ENCODE measurements at regions not wholly inside any gene's neighbourhood (a gene's known extent, or its start where the extent isn't known, plus 50 kb on each side); places are given as distances from the start of the nearest gene placed in this dataset.

- intact Hi-C loops (cut with DNase I): no loop called here
- H3K36me3 ChIP-seq: no peaks in the 10 kb centered on the region
- H3K4me1 ChIP-seq: no peaks in the 10 kb centered on the region
- H3K4me3 ChIP-seq: no peak overlapping the region
- no peaks in the 10 kb centered on the region for H3K27me3 ChIP-seq
- WGBS, 2 donors: 42 to 77% methylated on average over 5 of the region's 5 CpGs
- H3K27ac ChIP-seq: no peak overlapping the region
- TF ChIP-seq CTCF (IDR thresholded peaks at IDR 0.05) (no peak), EP300 (IDR thresholded peaks at IDR 0.05) (no peak), POLR2AphosphoS5 (IDR thresholded peaks at IDR 0.05) (no peak), POLR2A (IDR thresholded peaks at IDR 0.05) (no peak)
- H3K9me3 ChIP-seq: no peaks in the 10 kb centered on the region
- DNase-seq: no peak
Measured at GRCh38 chr12:87704374-87704773, 324.8 kb downstream of the C12orf50 start.

GRCh38 chr12:87690236-87690810 lies 338.9 kb downstream of the C12orf50 start:
- no peak for DNase-seq
- H3K27ac ChIP-seq: no peak overlapping the region
- WGBS, 2 donors: 84 to 89% methylated on average over 7 of the region's 7 CpGs
- no peaks in the 10 kb centered on the region for H3K27me3 ChIP-seq
- H3K4me3 ChIP-seq: no peak overlapping the region
- H3K9me3 ChIP-seq: no peaks in the 10 kb centered on the region
- TF ChIP-seq EP300 (IDR thresholded peaks at IDR 0.05): no peak
- no peak for TF ChIP-seq POLR2AphosphoS5 (IDR thresholded peaks at IDR 0.05)
- H3K36me3 ChIP-seq: no peaks in the 10 kb centered on the region
- H3K4me1 ChIP-seq: peaks cover 0 to 8% (median 0%) of the 10 kb centered on the region in 4 donors
- intact Hi-C loops (cut with DNase I): no loop called here

- Histone ChIP-seq H3K36me3 (no peaks in the 10 kb centered on the region), H3K27me3 (no peaks in the 10 kb centered on the region), H3K9me3 (no peaks in the 10 kb centered on the region), H3K27ac (no peak overlapping the region), H3K4me3 (no peak overlapping the region), H3K4me1 (peaks cover 0 to 8% (median 0%) of the 10 kb centered on the region in 4 donors)
- 71 to 72% methylated on average over 2 of the region's 2 CpGs for WGBS, 2 donors
- intact Hi-C loops (cut with DNase I): no loop called here
- DNase-seq: no peak
- TF ChIP-seq POLR2AphosphoS5 (IDR thresholded peaks at IDR 0.05) (no peak), EP300 (IDR thresholded peaks at IDR 0.05) (no peak), CTCF (IDR thresholded peaks at IDR 0.05) (no peak)
Measured at GRCh38 chr12:87689196-87689595, 340.0 kb downstream of the C12orf50 start.

GRCh38 chr12:87687362-87687761 lies 341.8 kb downstream of the C12orf50 start:
- Histone ChIP-seq H3K36me3 (no peaks in the 10 kb centered on the region), H3K27me3 (no peaks in the 10 kb centered on the region), H3K27ac (no peak overlapping the region), H3K4me1 (peaks cover 0 to 8% (median 0%) of the 10 kb centered on the region in 4 donors), H3K9me3 (no peaks in the 10 kb centered on the region), H3K4me3 (no peak overlapping the region)
- no peak for DNase-seq
- 50 to 57% methylated on average over 6 of the region's 6 CpGs for WGBS, 2 donors
- no peak for TF ChIP-seq CTCF (IDR thresholded peaks at IDR 0.05)
- TF ChIP-seq POLR2A (IDR thresholded peaks at IDR 0.05): no peak
- intact Hi-C loops (cut with DNase I): no loop called here

- Histone ChIP-seq H3K27me3 (no peaks in the 10 kb centered on the region), H3K36me3 (no peaks in the 10 kb centered on the region), H3K27ac (no peak overlapping the region), H3K9me3 (no peaks in the 10 kb centered on the region), H3K4me3 (no peak overlapping the region), H3K4me1 (peaks cover 0 to 8% (median 0%) of the 10 kb centered on the region in 4 donors)
- intact Hi-C loops (cut with DNase I): no loop called here
- DNase-seq: no peak
- TF ChIP-seq POLR2A (IDR thresholded peaks at IDR 0.05): no peak
- TF ChIP-seq POLR2AphosphoS5 (IDR thresholded peaks at IDR 0.05): no peak
- no peak for TF ChIP-seq EP300 (IDR thresholded peaks at IDR 0.05)
- no peak for TF ChIP-seq CTCF (IDR thresholded peaks at IDR 0.05)
Measured at GRCh38 chr12:87685696-87686095, 343.5 kb downstream of the C12orf50 start.
